Panc1 (cell line): ENCODE measurements at regions not wholly inside any gene's neighbourhood (a gene's known extent, or its start where the extent isn't known, plus 50 kb on each side); places are given as distances from the start of the nearest gene placed in this dataset.

ENCODE experiments used
- ATAC-seq: fragments of 200-7000 bp; cut with Tn5 transposase; 2 replicates; pipeline ENCODE4 v1.9.1; 2020; ENCODE audit warnings: mild to moderate bottlenecking, moderate library complexity
- BruUV-seq: library from RNA; stranded (reverse); fragments of 400-500 nt; replicated peaks from 2 replicates; lab custom pipeline; 2021; lab: Mats Ljungman, UMichigan
- CTCF ChIA-PET: fragments of 300-600 bp; sonication (Branson Sonifier 250); formaldehyde crosslinking; loops from one replicate; lab custom pipeline; 2022; ENCODE audit warnings: antibody characterized with exemption; lab: Charles Lee
- POLR2A ChIA-PET: fragments of 300-600 bp; sonication (Branson Sonifier 250); formaldehyde crosslinking; loops from one replicate; lab custom pipeline; 2022; ENCODE audit warnings: antibody characterized with exemption; lab: Charles Lee
- DNase-seq: peaks from one replicate; pipeline ENCODE4 v3.0.0-alpha.2; 2010; ENCODE audit warnings: low read depth, low spot score
- H3K27ac ChIP-seq: 2 replicates; pipeline ENCODE4 v1.5.1; 2011; ENCODE audit warnings: mild to moderate bottlenecking, low read length, inconsistent platforms
- H3K27me3 ChIP-seq: fragments of 200-500 bp; sonication (Bioruptor generic); 2 replicates; pipeline ENCODE4 v1.6.0; 2014; ENCODE audit warnings: low read length, inconsistent platforms; ENCODE audit not compliant: control insufficient read depth, insufficient read depth
- H3K36me3 ChIP-seq: fragments of 200-500 bp; sonication (Bioruptor generic); 2 replicates; pipeline ENCODE4 v1.5.1; 2014; ENCODE audit warnings: inconsistent platforms, mild to moderate bottlenecking, low read length, moderate library complexity; ENCODE audit not compliant: control insufficient read depth, insufficient read depth
- H3K4me1 ChIP-seq: 2 replicates; pipeline ENCODE4 v1.5.1; 2011; ENCODE audit warnings: inconsistent platforms, mild to moderate bottlenecking, low read length, moderate library complexity; ENCODE audit not compliant: control insufficient read depth, insufficient read depth
- H3K4me3 ChIP-seq, 2 experiments: 2 replicates each; pipeline ENCODE4 v1.5.1; 2011 to 2012; ENCODE audit warnings: low read depth in 2 of 2, low read length in 2 of 2, mild to moderate bottlenecking in 2 of 2, inconsistent platforms in 1 of 2, moderate library complexity in 1 of 2
- H3K9me3 ChIP-seq: fragments of 200-500 bp; sonication (Bioruptor generic); 2 replicates; pipeline ENCODE4 v1.5.1; 2014; ENCODE audit warnings: low read depth, mild to moderate bottlenecking, inconsistent platforms, low read length, moderate library complexity; ENCODE audit not compliant: control insufficient read depth, insufficient read depth
- POLR2AphosphoS5 ChIP-seq: IDR thresholded peaks from 2 replicates; pipeline ENCODE4 v1.6.1; 2012; ENCODE audit warnings: mild to moderate bottlenecking, low read depth, low read length, moderate library complexity
- SIN3A ChIP-seq: IDR thresholded peaks from 2 replicates; pipeline ENCODE4 v1.6.1; 2012; ENCODE audit warnings: low read depth, mild to moderate bottlenecking, low read length, moderate library complexity, borderline replicate concordance; ENCODE audit not compliant: insufficient read depth
- TCF7L2 ChIP-seq: IDR thresholded peaks from 2 replicates; pipeline ENCODE4 v1.6.1; 2011; ENCODE audit warnings: mild to moderate bottlenecking, low read depth, low read length, inconsistent platforms
- in situ Hi-C: cut with HindIII; loops from 2 replicates; pipeline ENCODE4 v1.10.0; 2016; ENCODE audit warnings: low sequenced_read_pairs, low pct_unique_long_range_greater_than_20kb
- intact Hi-C: fragments of 100-400 bp; cut with micrococcal nuclease; formaldehyde crosslinking; loops from one replicate; pipeline ENCODE4 v1.10.0; 2022; ENCODE audit not compliant: unreplicated experiment
- TF ChIP-seq, protein P1 (sequence below): fragments of 450-650 bp; IDR thresholded peaks from 2 replicates; pipeline ENCODE4 v1.5.1; 2017; ENCODE audit warnings: mild to moderate bottlenecking
- TF ChIP-seq, protein P2 (sequence below), 2 experiments: IDR thresholded peaks; 2 replicates each; pipeline ENCODE4 v1.6.1; 2011 to 2012; ENCODE audit warnings: low read depth in 2 of 2, control low read depth in 1 of 2, low read length in 1 of 2, mild to moderate bottlenecking in 1 of 2, moderate library complexity in 1 of 2; ENCODE audit not compliant: insufficient read depth in 1 of 2

DNA sequence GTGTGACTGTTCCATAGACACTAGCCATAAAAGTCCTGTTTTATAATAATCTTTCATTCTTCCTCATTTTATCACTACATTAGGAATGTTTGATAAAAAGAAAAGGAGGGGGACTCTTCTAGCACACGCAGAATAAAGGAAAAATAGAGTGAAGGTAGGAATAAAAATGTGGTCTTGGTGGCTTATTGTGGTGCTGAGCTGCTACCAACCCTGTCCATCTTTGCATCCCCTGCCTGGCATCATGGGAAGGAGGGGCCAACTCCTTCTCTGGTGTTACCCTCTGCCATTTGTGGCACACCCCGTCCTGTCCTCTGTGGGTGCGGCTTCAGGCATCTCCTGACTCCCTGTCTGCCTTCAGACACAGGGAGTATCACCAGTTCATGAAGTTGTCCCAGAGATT is 104.9 kb upstream of the ZNF536 start:
- ChIA-PET POLR2A (no interaction called here), CTCF (no interaction called here)
- peaks cover 30% of the 10 kb centered on the region for H3K27me3 ChIP-seq
- intact Hi-C loops: no loop called here
- no TSS peak for BruUV-seq
- no peak overlapping the region for H3K4me3 ChIP-seq
- no peak overlapping the region for H3K27ac ChIP-seq
- H3K9me3 ChIP-seq: no peaks in the 10 kb centered on the region
- no peaks in the 10 kb centered on the region for H3K4me1 ChIP-seq
- no peak for DNase-seq
- in situ Hi-C loops: no loop called here
- no peak for ATAC-seq
- H3K36me3 ChIP-seq: no peaks in the 10 kb centered on the region
- TF ChIP-seq SIN3A: no peak
- TF ChIP-seq POLR2AphosphoS5: no peak

DNA sequence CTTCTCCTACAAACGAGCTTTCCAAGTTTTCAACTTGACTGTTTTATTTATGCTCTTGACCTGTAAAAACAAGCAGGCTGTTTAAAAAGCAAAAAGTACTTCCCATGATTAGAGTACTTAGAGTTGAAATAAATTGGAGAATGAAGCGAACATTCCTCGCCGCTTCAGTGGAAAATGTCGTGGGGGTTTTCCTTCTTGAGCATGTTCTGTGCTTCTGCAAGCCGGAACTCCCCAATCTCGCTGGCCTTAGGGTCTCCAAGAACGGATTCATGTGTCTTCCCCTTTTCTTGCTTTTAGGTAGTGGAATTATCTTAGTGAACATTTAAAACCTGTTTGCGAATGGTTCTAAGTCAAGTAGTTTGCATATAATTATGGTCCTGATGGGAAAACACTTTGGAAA is 103.6 kb upstream of the ZNF536 start:
- H3K4me3 ChIP-seq: no peak overlapping the region
- no peaks in the 10 kb centered on the region; the same call in 1 of the 2 replicates for H3K9me3 ChIP-seq
- no peak for DNase-seq
- CTCF ChIA-PET: no interaction called here
- in situ Hi-C loops: no loop called here
- no peaks in the 10 kb centered on the region for H3K36me3 ChIP-seq
- POLR2A ChIA-PET: no interaction called here
- no peak for ATAC-seq
- intact Hi-C loops: no loop called here
- no TSS peak for BruUV-seq
- no peaks in the 10 kb centered on the region for H3K4me1 ChIP-seq
- TF ChIP-seq TCF7L2 (no peak), POLR2AphosphoS5 (no peak), SIN3A (no peak)
- TF ChIP-seq, protein P1, sequence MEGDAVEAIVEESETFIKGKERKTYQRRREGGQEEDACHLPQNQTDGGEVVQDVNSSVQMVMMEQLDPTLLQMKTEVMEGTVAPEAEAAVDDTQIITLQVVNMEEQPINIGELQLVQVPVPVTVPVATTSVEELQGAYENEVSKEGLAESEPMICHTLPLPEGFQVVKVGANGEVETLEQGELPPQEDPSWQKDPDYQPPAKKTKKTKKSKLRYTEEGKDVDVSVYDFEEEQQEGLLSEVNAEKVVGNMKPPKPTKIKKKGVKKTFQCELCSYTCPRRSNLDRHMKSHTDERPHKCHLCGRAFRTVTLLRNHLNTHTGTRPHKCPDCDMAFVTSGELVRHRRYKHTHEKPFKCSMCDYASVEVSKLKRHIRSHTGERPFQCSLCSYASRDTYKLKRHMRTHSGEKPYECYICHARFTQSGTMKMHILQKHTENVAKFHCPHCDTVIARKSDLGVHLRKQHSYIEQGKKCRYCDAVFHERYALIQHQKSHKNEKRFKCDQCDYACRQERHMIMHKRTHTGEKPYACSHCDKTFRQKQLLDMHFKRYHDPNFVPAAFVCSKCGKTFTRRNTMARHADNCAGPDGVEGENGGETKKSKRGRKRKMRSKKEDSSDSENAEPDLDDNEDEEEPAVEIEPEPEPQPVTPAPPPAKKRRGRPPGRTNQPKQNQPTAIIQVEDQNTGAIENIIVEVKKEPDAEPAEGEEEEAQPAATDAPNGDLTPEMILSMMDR: no peak
- TF ChIP-seq, protein P2, sequence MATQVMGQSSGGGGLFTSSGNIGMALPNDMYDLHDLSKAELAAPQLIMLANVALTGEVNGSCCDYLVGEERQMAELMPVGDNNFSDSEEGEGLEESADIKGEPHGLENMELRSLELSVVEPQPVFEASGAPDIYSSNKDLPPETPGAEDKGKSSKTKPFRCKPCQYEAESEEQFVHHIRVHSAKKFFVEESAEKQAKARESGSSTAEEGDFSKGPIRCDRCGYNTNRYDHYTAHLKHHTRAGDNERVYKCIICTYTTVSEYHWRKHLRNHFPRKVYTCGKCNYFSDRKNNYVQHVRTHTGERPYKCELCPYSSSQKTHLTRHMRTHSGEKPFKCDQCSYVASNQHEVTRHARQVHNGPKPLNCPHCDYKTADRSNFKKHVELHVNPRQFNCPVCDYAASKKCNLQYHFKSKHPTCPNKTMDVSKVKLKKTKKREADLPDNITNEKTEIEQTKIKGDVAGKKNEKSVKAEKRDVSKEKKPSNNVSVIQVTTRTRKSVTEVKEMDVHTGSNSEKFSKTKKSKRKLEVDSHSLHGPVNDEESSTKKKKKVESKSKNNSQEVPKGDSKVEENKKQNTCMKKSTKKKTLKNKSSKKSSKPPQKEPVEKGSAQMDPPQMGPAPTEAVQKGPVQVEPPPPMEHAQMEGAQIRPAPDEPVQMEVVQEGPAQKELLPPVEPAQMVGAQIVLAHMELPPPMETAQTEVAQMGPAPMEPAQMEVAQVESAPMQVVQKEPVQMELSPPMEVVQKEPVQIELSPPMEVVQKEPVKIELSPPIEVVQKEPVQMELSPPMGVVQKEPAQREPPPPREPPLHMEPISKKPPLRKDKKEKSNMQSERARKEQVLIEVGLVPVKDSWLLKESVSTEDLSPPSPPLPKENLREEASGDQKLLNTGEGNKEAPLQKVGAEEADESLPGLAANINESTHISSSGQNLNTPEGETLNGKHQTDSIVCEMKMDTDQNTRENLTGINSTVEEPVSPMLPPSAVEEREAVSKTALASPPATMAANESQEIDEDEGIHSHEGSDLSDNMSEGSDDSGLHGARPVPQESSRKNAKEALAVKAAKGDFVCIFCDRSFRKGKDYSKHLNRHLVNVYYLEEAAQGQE (IDR thresholded peaks at IDR 0.05; ENCODE audit: insufficient read depth in 1 of 2, low read depth in 2 of 2, low read length in 1 of 2): no peak
- H3K27me3 ChIP-seq: peaks cover 32% of the 10 kb centered on the region
- H3K27ac ChIP-seq: no peak overlapping the region

DNA sequence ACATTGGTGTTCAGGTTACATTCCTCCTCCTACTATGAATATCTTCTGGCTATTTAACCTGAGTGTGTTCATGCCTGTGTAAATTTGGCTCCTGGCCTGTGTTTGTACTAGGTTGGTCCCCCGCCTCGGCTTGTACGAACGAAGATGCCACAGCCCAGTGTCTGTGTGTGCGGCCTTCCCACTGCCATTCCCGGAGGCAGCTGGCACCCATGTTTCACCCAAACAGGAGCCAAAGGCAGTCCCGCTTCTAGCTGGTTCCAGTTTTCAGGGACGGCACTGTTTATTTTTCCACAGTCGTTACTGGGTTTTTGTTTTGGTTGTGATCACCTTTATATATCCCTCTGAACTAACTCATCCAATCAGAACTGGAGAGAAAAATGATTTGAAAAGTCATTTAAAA is 102.5 kb upstream of the ZNF536 start:
- no peak for ATAC-seq
- Histone ChIP-seq H3K36me3 (no peaks in the 10 kb centered on the region), H3K9me3 (no peaks in the 10 kb centered on the region; the same call in 1 of the 2 replicates), H3K27me3 (peaks cover 32% of the 10 kb centered on the region), H3K4me3 (no peak overlapping the region), H3K4me1 (no peaks in the 10 kb centered on the region), H3K27ac (no peak overlapping the region)
- POLR2A ChIA-PET: no interaction called here
- intact Hi-C loops: no loop called here
- no TSS peak for BruUV-seq
- TF ChIP-seq, protein P1: no peak
- TF ChIP-seq, protein P2 (IDR thresholded peaks at IDR 0.05; ENCODE audit: insufficient read depth in 1 of 2, low read depth in 2 of 2, low read length in 1 of 2): no peak
- TF ChIP-seq POLR2AphosphoS5 (no peak), TCF7L2 (no peak), SIN3A (no peak)
- CTCF ChIA-PET: no interaction called here
- no peak for DNase-seq
- in situ Hi-C loops: no loop called here
